GM10266 (cell line): ENCODE measurements at regions not wholly inside any gene's neighbourhood (a gene's known extent, or its start where the extent isn't known, plus 50 kb on each side); places are given as distances from the start of the nearest gene placed in this dataset.
"Not testable (repeated sequence)": the region's sequence is repeated elsewhere in the genome, so short reads cannot be mapped to it uniquely, and the experiment has no call there.

Source experiments
- DNase-seq: peaks from one replicate; pipeline ENCODE4 v3.0.0; 2012; ENCODE audit errors: extremely low spot score
- TF ChIP-seq, protein P1 (sequence below): IDR thresholded peaks from 2 replicates; pipeline ENCODE4 v1.5.1; 2012; ENCODE audit warnings: mild to moderate bottlenecking, low read depth; ENCODE audit not compliant: control insufficient read depth, insufficient read depth; ENCODE audit errors: missing control alignments

GRCh38 chrX:22859642-22860041 lies 140.1 kb upstream of the DDX53 start:
- no peak for DNase-seq
- TF ChIP-seq, protein P1, sequence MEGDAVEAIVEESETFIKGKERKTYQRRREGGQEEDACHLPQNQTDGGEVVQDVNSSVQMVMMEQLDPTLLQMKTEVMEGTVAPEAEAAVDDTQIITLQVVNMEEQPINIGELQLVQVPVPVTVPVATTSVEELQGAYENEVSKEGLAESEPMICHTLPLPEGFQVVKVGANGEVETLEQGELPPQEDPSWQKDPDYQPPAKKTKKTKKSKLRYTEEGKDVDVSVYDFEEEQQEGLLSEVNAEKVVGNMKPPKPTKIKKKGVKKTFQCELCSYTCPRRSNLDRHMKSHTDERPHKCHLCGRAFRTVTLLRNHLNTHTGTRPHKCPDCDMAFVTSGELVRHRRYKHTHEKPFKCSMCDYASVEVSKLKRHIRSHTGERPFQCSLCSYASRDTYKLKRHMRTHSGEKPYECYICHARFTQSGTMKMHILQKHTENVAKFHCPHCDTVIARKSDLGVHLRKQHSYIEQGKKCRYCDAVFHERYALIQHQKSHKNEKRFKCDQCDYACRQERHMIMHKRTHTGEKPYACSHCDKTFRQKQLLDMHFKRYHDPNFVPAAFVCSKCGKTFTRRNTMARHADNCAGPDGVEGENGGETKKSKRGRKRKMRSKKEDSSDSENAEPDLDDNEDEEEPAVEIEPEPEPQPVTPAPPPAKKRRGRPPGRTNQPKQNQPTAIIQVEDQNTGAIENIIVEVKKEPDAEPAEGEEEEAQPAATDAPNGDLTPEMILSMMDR = no peak

GRCh38 chrX:22866801-22867200 lies 133.0 kb upstream of the DDX53 start:
- DNase-seq = not testable (repeated sequence)

- DNase-seq = no peak
- TF ChIP-seq, protein P1 = no peak
Observed at GRCh38 chrX:22882543-22882942, 117.2 kb upstream of the DDX53 start.

GRCh38 chrX:22889819-22890218 lies 109.9 kb upstream of the DDX53 start:
- no peak for DNase-seq
- TF ChIP-seq, protein P1 = no peak

- no peak for DNase-seq
- TF ChIP-seq, protein P1 = no peak
Observed at GRCh38 chrX:22912616-22913015, 87.1 kb upstream of the DDX53 start.

- TF ChIP-seq, protein P1 = no peak
- no peak for DNase-seq
Observed at GRCh38 chrX:22922961-22923360, 76.8 kb upstream of the DDX53 start.

DNA sequence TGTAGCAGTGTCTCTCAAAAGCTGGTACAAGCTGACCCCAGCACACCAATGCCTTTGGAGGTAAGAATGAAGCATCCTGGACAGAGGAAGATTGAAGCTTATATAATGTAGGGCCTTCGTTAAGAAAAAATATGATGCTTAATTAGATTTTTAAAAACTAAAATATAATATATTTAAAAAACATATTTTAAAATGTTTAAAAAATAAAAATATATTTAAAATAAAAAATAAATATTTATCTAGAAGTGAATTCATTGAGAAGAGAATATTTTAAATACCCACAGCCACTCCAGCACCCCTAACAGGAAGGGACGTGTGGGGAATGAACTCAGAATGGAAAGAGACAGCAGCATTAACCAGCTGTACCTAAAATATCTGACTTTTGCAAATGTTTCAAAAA lies 65.1 kb upstream of the DDX53 start:
- no peak for DNase-seq
- TF ChIP-seq, protein P1 = no peak

DNA sequence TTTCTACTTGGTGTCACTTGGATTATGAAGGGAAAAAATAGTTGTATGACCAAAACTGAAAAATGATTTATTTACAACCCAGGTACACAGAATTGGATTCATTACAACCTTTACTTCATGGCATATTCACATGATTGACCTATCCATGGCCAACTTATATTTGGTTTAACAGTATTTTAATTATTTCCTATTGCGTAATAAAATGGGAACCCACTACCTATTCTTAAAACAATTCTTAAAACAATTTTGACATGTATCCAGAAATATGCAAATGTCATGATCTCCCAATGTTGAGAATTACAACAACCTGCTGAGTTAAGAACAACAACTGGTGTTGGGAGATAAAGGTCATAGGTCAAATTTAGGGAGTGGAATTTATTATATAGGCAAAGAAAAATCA lies 54.8 kb upstream of the DDX53 start:
- no peak for DNase-seq
- TF ChIP-seq, protein P1 = no peak
